ENCODE measurements at regions not wholly inside any gene's neighbourhood (a gene's known extent, or its start where the extent isn't known, plus 50 kb on each side); places are given as distances from the start of the nearest gene placed in this dataset.

DNA sequence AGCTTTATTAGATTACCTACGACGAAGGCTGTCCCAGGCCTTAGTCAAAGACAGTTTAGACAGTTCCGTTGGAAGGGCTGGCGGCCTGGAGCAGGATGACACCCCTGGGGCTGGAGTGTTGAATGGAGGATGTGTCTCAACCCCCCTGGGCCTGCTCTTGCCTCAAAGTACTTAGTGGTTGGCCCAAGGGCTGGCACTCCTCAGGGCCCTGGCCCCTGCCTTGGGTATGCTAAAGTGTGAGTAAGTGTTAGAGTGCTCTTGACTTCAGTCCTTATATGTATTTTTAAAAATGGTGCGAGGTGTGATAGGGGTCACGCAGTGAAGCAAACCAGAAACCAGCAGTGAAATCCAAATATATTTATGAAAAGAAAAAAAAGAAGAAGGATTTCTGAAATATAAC lies 261.6 kb downstream of the KTN1 start:
- no peak for TF ChIP-seq POLR2A (IDR thresholded peaks at IDR 0.05)
- TF ChIP-seq, protein P1, sequence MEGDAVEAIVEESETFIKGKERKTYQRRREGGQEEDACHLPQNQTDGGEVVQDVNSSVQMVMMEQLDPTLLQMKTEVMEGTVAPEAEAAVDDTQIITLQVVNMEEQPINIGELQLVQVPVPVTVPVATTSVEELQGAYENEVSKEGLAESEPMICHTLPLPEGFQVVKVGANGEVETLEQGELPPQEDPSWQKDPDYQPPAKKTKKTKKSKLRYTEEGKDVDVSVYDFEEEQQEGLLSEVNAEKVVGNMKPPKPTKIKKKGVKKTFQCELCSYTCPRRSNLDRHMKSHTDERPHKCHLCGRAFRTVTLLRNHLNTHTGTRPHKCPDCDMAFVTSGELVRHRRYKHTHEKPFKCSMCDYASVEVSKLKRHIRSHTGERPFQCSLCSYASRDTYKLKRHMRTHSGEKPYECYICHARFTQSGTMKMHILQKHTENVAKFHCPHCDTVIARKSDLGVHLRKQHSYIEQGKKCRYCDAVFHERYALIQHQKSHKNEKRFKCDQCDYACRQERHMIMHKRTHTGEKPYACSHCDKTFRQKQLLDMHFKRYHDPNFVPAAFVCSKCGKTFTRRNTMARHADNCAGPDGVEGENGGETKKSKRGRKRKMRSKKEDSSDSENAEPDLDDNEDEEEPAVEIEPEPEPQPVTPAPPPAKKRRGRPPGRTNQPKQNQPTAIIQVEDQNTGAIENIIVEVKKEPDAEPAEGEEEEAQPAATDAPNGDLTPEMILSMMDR (IDR thresholded peaks at IDR 0.05): no peak

Data from uterus (tissue), 2 donors.